HUDEP-2 (cell line): ENCODE measurements at regions not wholly inside any gene's neighbourhood (a gene's known extent, or its start where the extent isn't known, plus 50 kb on each side); places are given as distances from the start of the nearest gene placed in this dataset.
"Not testable (repeated sequence)": the region's sequence is repeated elsewhere in the genome, so short reads cannot be mapped to it uniquely, and the experiment has no call there.

ENCODE experiments used
- DNase-seq, 76 experiments: peaks; one replicate each; lab custom pipeline; 2025; ENCODE audit not compliant: unreplicated experiment in 76 of 76; lab: John Stamatoyannopoulos, UW

GRCh38 chr3:193800138-193801043, 207.4 kb downstream of the OPA1 start:
- DNase-seq: no peak

- no peak for DNase-seq
These were observed 208.1 kb downstream of the OPA1 start for GRCh38 chr3:193801097-193801496.

- DNase-seq: no peak
These were observed 210.3 kb downstream of the OPA1 start for GRCh38 chr3:193803288-193803687.

GRCh38 chr3:193805448-193805847, 212.4 kb downstream of the OPA1 start:
- no peak for DNase-seq

GRCh38 chr3:193808317-193808716, 215.3 kb downstream of the OPA1 start:
- DNase-seq: no peak

- no peak for DNase-seq
These were observed 216.1 kb downstream of the OPA1 start for GRCh38 chr3:193809106-193809505.

GRCh38 chr3:193812078-193812725, 219.2 kb downstream of the OPA1 start:
- no peak for DNase-seq

GRCh38 chr3:193812791-193813500, 219.9 kb downstream of the OPA1 start:
- no peak for DNase-seq

- no peak for DNase-seq
These were observed 220.5 kb downstream of the OPA1 start for GRCh38 chr3:193813501-193813830.

GRCh38 chr3:193814166-193814892, 221.3 kb downstream of the OPA1 start:
- no peak for DNase-seq

GRCh38 chr3:193815246-193816027, 222.4 kb downstream of the OPA1 start:
- DNase-seq: no peak

GRCh38 chr3:193816028-193816395, 223.0 kb downstream of the OPA1 start:
- DNase-seq: no peak

GRCh38 chr3:193816656-193817311, 223.8 kb downstream of the OPA1 start:
- no peak for DNase-seq

GRCh38 chr3:193819117-193820010, 226.4 kb downstream of the OPA1 start:
- no peak for DNase-seq

- DNase-seq: no peak
These were observed 228.2 kb downstream of the OPA1 start for GRCh38 chr3:193821151-193821668.

GRCh38 chr3:193822492-193823212, 229.6 kb downstream of the OPA1 start:
- DNase-seq: no peak

GRCh38 chr3:193823213-193823605, 230.2 kb downstream of the OPA1 start:
- DNase-seq: not testable (repeated sequence)

GRCh38 chr3:193824365-193824764, 231.4 kb downstream of the OPA1 start:
- DNase-seq: no peak
